HK-2 (cell line): ENCODE measurements at regions not wholly inside any gene's neighbourhood (a gene's known extent, or its start where the extent isn't known, plus 50 kb on each side); places are given as distances from the start of the nearest gene placed in this dataset.

Experiments
- DNase-seq: peaks from one replicate; pipeline ENCODE4 v3.0.0-alpha.2; 2018; ENCODE audit not compliant: unreplicated experiment

- DNase-seq: no peak
Measured at GRCh38 chr5:82359272-82359671, 81.1 kb upstream of the RPS23 start.

- DNase-seq: no peak
Measured at GRCh38 chr5:82358457-82358856, 80.3 kb upstream of the RPS23 start.

- peak; percentile 83 for DNase-seq
Measured at GRCh38 chr5:82356808-82357671, 78.9 kb upstream of the RPS23 start.

DNA sequence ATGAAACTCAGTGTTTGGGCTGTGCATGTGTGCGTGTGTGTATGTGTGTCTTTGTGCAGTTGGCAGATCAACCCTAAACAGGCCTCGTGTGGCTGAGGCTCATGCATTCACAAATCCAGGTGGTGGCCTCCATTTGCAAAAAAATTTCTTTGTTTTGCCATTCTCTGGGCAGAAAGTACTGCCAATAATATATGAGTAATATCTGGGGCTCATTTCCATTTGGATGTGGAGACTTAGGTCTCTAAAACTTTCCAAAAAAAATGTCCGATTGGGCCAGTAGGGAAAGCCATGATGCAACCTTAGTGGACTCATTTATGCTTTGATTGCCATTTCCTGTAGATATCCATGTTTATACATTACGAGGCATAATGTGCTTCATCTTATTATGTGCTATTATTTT lies 77.9 kb upstream of the RPS23 start:
- no peak for DNase-seq

DNA sequence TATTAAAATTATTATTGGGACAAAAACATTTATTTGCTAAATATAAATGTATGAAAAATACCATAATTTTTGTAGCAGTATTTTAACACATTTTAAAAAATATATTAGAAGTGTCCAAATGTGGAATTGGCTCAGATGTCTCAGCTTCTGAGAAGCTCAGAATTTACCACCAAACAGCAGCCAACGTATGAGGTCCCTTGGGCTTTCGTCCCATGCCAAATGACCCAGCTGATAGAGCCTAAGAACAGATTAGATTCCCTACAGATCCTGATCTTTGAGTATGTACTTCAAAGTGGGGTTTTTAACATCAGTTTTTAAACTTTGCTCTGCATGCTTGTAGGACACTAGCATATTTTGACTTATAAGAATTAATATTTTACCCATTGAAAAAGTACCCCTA lies 77.3 kb upstream of the RPS23 start:
- DNase-seq: no peak

GRCh38 chr5:82355053-82355452 lies 76.9 kb upstream of the RPS23 start:
- no peak for DNase-seq

DNA sequence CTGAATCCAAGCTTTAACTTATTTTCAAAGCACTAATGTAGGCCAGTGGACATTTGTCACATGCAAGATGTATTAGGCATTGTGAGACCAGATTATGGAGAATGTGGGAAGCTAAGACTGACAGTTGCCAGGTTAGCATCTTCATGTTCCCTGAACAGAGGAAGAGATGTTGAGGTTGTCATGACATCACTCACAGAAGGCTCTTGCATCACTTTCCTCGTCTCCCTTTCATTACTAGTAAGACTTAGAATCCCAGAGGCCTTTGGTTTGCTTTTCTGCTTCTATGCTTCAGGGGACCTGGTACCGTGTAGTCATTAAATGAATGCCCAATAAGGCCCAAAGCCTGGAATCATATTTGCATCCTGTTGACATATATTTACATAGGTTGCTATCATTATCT lies 76.4 kb upstream of the RPS23 start:
- no peak for DNase-seq

GRCh38 chr5:82353522-82353921 lies 75.4 kb upstream of the RPS23 start:
- DNase-seq: no peak

GRCh38 chr5:82352146-82352791 lies 74.1 kb upstream of the RPS23 start:
- no peak for DNase-seq

- DNase-seq: no peak
Measured at GRCh38 chr5:82351754-82352145, 73.6 kb upstream of the RPS23 start.

- no peak for DNase-seq
Measured at GRCh38 chr5:82351297-82351696, 73.1 kb upstream of the RPS23 start.

DNA sequence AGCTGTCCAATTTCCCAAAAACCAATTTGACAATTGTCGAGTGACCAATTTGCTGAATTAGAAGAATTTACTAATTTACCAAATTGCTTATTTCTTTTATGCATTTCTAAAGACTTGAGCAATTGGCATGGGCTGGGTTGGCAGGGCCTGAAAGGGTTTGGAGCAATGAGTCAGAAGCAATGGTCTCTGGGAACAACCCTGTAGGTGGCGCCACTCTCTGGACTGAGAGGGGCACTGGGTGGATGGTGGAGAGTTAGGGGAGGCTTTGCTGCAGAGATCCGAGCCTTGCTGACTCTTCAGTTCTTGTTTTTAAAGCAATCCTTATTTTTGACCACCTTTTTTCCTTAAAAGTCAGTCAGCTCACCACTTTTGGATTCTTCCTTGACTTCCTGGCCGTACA lies 71.5 kb upstream of the RPS23 start:
- no peak for DNase-seq

- DNase-seq: no peak
Measured at GRCh38 chr5:82348784-82349425, 70.8 kb upstream of the RPS23 start.

GRCh38 chr5:82347201-82347865 lies 69.2 kb upstream of the RPS23 start:
- no peak for DNase-seq

DNA sequence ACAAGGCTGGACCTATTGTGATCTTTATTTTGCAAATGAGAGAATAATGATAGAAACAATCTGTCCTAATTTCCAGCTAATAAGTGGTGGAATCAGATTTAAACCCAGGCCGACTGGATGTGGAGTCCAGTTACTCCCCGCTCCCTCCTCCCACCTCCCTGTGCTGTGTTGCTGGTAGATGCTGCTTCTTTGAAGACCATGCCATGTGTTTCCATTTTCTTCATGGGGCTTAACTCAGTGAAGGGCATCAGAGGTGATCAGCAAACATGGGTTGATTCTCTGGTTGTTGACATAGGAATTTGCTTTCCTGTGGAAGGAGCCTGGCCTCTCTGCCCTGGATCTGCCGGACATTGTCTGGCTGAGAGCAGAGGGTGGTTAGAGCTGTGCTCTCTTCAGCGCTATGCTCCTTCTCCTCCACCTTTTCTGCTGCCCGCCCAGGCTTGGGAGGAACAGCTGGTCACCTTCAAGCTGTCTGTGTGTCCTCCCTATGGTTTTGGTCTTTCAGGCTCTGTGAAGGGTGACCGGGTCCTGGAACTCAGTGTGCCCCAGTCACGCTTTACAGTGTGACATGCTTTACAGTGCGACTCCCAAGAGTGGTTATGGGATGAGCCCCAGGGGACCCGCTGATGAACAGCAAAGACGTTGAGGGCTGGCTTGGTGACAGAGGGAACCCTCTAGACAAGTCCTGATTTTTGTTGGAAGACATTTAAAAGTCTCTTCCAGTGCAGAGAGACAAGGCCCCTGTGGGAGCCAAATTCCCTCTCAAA lies 68.4 kb upstream of the RPS23 start:
- DNase-seq: no peak

DNA sequence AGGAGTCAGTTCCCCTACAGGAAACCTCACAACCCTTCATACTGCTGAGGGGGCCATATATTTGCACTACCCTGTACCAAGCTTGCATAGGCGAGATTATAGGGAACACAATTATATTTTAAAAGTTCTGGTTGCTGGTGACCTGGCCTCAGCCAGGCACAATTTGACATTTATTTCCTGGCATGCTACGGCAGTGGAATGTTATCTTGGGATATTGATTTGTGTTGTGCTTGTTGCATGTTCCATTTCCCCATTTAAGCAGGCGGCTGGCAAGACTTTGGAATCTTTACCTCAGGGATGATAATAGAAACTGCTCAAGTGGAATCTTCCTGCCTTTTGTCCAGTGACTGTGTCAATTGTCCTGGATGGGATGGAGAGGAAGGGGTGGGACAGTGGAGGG lies 67.0 kb upstream of the RPS23 start:
- DNase-seq: no peak

GRCh38 chr5:82341325-82341724 lies 63.2 kb upstream of the RPS23 start:
- DNase-seq: no peak

DNA sequence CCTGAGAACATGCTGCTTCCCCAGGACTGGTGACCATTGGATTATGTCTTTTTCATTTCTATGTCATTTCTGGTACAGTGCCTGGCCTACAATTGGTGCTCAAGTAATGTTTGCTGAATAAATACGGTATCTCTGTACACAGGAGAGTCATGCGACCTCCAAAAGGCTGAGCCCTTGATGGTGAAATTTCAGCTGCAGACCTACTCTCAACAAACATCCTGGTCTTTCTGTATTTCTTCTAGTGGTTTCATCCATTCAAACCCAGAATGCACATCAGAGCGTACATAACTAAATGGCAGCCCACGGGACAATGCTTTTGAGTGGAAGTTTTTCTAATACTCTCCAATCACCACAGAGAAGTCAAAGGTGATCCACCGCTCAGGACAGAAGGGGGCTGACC lies 62.6 kb upstream of the RPS23 start:
- DNase-seq: no peak

DNA sequence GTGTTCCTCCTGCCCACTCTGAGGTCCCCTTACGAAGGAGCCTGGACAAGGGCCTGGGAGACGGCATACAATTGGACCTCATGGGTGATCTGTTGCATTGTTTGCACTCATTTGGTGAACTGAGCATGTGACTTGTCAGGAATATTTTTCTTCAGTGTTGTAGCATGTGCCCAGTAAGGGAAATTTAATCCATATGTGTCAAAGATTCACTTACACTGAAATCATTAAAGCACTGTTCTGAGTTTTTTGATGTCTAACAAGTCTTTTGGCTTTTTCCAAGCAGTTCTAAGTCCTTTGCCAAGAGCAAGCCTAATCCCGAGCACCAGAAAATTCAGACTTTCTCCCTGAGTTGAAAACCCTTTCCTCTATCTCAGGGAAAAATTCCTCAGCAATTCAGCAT lies 61.6 kb upstream of the RPS23 start:
- DNase-seq: no peak

GRCh38 chr5:82338771-82339373 lies 60.7 kb upstream of the RPS23 start:
- DNase-seq: no peak

GRCh38 chr5:82336959-82337351 lies 58.8 kb upstream of the RPS23 start:
- DNase-seq: no peak
